Coronary artery (tissue), 2 donors: ENCODE measurements at regions not wholly inside any gene's neighbourhood (a gene's known extent, or its start where the extent isn't known, plus 50 kb on each side); places are given as distances from the start of the nearest gene placed in this dataset.
A peak's percentile ranks its signal among the peaks of the same experiment; 100 is the strongest.
"Not testable (repeated sequence)": the region's sequence is repeated elsewhere in the genome, so short reads cannot be mapped to it uniquely, and the experiment has no call there.

Source experiments
- DNase-seq: peaks from one replicate; pipeline ENCODE4 v3.0.0-alpha.2; 2017; ENCODE audit warnings: low spot score
- H3K27ac ChIP-seq, 2 donors: fragments of 200-600 bp; sonication (generic); one replicate each; pipeline ENCODE4 v1.5.1; 2016 to 2019
- H3K4me3 ChIP-seq: fragments of 200-600 bp; sonication (generic); 2 replicates; pipeline ENCODE4 v1.5.1; 2016; ENCODE audit warnings: mild to moderate bottlenecking, moderate library complexity
- TF ChIP-seq, protein P1 (sequence below): fragments of 200-600 bp; sonication (generic); IDR thresholded peaks from one replicate; pipeline ENCODE4 v1.5.1; 2019; ENCODE audit warnings: antibody characterized with exemption

- no peak for DNase-seq
- TF ChIP-seq, protein P1, sequence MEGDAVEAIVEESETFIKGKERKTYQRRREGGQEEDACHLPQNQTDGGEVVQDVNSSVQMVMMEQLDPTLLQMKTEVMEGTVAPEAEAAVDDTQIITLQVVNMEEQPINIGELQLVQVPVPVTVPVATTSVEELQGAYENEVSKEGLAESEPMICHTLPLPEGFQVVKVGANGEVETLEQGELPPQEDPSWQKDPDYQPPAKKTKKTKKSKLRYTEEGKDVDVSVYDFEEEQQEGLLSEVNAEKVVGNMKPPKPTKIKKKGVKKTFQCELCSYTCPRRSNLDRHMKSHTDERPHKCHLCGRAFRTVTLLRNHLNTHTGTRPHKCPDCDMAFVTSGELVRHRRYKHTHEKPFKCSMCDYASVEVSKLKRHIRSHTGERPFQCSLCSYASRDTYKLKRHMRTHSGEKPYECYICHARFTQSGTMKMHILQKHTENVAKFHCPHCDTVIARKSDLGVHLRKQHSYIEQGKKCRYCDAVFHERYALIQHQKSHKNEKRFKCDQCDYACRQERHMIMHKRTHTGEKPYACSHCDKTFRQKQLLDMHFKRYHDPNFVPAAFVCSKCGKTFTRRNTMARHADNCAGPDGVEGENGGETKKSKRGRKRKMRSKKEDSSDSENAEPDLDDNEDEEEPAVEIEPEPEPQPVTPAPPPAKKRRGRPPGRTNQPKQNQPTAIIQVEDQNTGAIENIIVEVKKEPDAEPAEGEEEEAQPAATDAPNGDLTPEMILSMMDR: no peak
- H3K27ac ChIP-seq: no peak overlapping the region
- H3K4me3 ChIP-seq: peak overlapping the region; percentile 47
These were observed 121.3 kb upstream of the ZNF717 start for GRCh38 chr3:75906555-75907112.

DNA sequence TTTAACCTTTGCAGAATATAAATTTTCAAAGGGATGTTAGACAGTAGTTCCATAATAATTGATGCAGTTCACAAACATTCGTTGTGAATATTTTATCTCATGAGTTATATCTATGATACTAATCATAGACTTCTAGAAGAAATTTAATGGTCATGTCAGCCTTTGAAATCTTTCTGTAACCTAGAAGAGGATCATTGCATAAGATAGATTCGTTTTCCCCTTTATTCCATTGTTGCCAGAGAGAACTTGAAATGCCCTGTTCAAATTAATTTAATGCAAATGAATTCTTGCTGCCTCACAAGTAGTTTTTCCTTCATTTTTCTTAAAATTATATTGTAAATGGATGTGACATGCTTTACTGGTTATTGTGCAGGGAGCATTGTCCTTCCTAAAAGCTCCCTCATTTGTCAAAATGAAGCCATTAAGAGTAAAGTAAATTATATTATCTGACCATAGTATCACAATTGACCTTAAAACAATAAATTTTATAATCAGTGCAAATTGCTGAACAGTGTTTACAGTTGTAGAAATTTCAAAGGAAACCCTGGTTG is 128.5 kb upstream of the ZNF717 start:
- Histone ChIP-seq H3K27ac (no peak overlapping the region), H3K4me3 (no peak overlapping the region)
- TF ChIP-seq, protein P1: no peak
- no peak for DNase-seq

- H3K4me3 ChIP-seq, DNase-seq, H3K27ac ChIP-seq: not testable (repeated sequence)
These were observed 129.4 kb upstream of the ZNF717 start for GRCh38 chr3:75914741-75915140.

DNA sequence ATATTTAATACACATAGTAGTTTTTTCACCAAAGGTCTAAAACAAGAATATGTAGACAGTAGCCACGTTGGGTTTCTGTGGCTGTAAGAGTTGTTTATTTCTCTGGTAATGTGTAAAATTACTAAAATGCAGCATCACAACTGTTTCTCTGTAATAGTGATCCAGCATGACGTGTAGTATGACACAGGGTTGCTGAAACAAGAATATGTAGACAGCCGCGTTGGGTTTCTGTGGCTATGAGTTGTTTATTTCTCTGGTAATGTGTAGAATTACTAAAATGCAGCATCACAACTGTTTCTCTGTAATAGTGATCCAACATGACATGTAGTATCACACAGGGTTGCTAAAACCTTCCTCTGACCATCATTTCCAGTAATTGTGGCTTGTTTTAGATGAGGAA is 153.6 kb upstream of the ZNF717 start:
- TF ChIP-seq, protein P1: no peak
- DNase-seq: no peak
- no peak overlapping the region for H3K4me3 ChIP-seq
- no peak overlapping the region for H3K27ac ChIP-seq

DNA sequence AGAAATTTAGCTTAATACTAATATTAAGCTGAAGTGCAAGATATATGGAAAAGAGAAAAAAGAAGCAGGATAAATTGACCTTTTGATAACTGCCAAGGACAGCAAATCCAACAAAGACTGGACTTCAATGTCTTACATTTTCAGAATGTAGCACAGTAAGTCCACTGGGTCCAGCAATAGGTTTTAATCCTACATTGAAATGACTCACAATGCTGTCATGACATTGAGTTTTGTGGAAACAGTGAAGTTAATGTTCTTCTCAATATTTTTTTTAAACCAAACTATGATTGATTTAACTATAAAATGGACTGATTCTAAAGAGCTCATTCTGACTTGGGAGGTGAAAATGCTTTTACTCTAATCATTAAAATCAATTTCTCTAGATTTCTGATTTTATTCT is 166.6 kb upstream of the ZNF717 start:
- DNase-seq: no peak
- TF ChIP-seq, protein P1: no peak
- H3K27ac ChIP-seq: no peak overlapping the region
- no peak overlapping the region for H3K4me3 ChIP-seq

GRCh38 chr3:75960031-75960430 is 174.7 kb upstream of the ZNF717 start:
- H3K4me3 ChIP-seq, H3K27ac ChIP-seq, DNase-seq: not testable (repeated sequence)

- DNase-seq, H3K27ac ChIP-seq, H3K4me3 ChIP-seq: not testable (repeated sequence)
These were observed 176.7 kb upstream of the ZNF717 start for GRCh38 chr3:75962054-75962453.

DNA sequence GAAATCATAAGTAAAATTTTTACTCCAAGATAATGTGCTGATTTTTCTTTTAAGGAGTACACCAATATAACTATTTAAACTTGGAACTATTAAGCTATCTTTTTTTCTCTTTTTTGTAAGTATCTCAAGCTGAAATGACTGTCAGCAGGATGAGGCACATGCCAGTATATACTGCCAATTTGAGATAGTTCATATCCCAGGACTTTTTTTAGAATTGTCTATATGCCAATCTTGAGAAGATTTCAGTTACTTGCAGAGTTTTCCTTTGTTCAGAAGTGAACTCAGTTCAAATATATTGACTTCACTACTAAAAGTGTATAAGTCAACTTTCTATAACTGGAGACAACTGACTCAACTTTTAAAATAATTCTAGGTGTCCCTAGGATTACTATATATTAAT is 181.7 kb upstream of the ZNF717 start:
- TF ChIP-seq, protein P1: no peak
- DNase-seq: no peak
- Histone ChIP-seq H3K27ac (no peak overlapping the region), H3K4me3 (no peak overlapping the region)

DNA sequence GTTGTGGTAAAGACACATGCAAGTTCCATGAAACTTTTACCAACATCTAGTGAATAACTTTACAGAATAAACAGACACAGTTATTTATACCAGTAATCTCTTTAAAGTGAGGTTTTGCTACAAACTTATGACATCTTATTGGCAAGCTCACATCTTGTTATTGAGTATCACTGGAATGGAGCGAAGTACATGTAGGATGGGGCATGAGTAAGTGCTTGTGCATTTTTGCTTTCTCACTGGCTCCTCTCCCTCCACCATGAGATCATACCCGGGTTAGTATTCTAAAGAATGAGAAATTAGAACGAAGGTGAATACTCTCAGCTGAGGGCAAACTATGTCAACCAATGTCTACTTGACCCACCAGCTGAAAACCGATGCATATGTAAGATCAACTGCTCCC is 193.3 kb upstream of the ZNF717 start:
- DNase-seq: no peak
- TF ChIP-seq, protein P1: no peak
- H3K4me3 ChIP-seq: no peak overlapping the region
- H3K27ac ChIP-seq: no peak overlapping the region
